Stimulated activated CD4-positive, alpha-beta T cell treated with anti-CD3 and anti-CD28 coated beads, Interleukin-4, amount 100 ng/mL, for 24 hours (primary cell): ENCODE measurements at regions not wholly inside any gene's neighbourhood (a gene's known extent, or its start where the extent isn't known, plus 50 kb on each side); places are given as distances from the start of the nearest gene placed in this dataset.
"Not testable (repeated sequence)": the region's sequence is repeated elsewhere in the genome, so short reads cannot be mapped to it uniquely, and the experiment has no call there.

Experiments used
- DNase-seq: peaks from one replicate; pipeline ENCODE4 v3.0.0-alpha.2; 2020

GRCh38 chr7:6939126-6939525, 113.1 kb upstream of the CCZ1B start:
- DNase-seq = not testable (repeated sequence)

GRCh38 chr7:6939896-6940295, 113.8 kb upstream of the CCZ1B start:
- not testable (repeated sequence) for DNase-seq

GRCh38 chr7:6946873-6947272, 120.8 kb upstream of the CCZ1B start:
- not testable (repeated sequence) for DNase-seq

- DNase-seq = not testable (repeated sequence)
These were observed 124.2 kb upstream of the CCZ1B start for GRCh38 chr7:6950231-6950630.

- DNase-seq = not testable (repeated sequence)
These were observed 125.5 kb upstream of the CCZ1B start for GRCh38 chr7:6951553-6951952.

- DNase-seq = not testable (repeated sequence)
These were observed 127.2 kb upstream of the CCZ1B start for GRCh38 chr7:6953138-6953797.

- not testable (repeated sequence) for DNase-seq
These were observed 127.7 kb upstream of the CCZ1B start for GRCh38 chr7:6953798-6954181.

GRCh38 chr7:6955385-6955784, 129.3 kb upstream of the CCZ1B start:
- DNase-seq = not testable (repeated sequence)

- DNase-seq = not testable (repeated sequence)
These were observed 130.0 kb upstream of the CCZ1B start for GRCh38 chr7:6955990-6956566.

GRCh38 chr7:6958371-6958770, 132.3 kb upstream of the CCZ1B start:
- DNase-seq = not testable (repeated sequence)

GRCh38 chr7:6959942-6960341, 133.9 kb upstream of the CCZ1B start:
- DNase-seq = not testable (repeated sequence)

GRCh38 chr7:6962871-6963270, 136.8 kb upstream of the CCZ1B start:
- not testable (repeated sequence) for DNase-seq

GRCh38 chr7:6965051-6965450, 139.0 kb upstream of the CCZ1B start:
- DNase-seq = peak; percentile 63

GRCh38 chr7:6970180-6970579, 144.1 kb upstream of the CCZ1B start:
- DNase-seq = not testable (repeated sequence)

GRCh38 chr7:6974876-6975275, 148.8 kb upstream of the CCZ1B start:
- DNase-seq = not testable (repeated sequence)

- not testable (repeated sequence) for DNase-seq
These were observed 149.3 kb upstream of the CCZ1B start for GRCh38 chr7:6975346-6975745.

GRCh38 chr7:6977368-6977767, 151.3 kb upstream of the CCZ1B start:
- DNase-seq = not testable (repeated sequence)

- DNase-seq = not testable (repeated sequence)
These were observed 152.3 kb upstream of the CCZ1B start for GRCh38 chr7:6978326-6978725.

GRCh38 chr7:6979456-6979855, 153.4 kb upstream of the CCZ1B start:
- not testable (repeated sequence) for DNase-seq

- DNase-seq = not testable (repeated sequence)
These were observed 156.3 kb upstream of the CCZ1B start for GRCh38 chr7:6982375-6982774.

GRCh38 chr7:6986892-6987291, 160.8 kb upstream of the CCZ1B start:
- not testable (repeated sequence) for DNase-seq

GRCh38 chr7:6988608-6989007, 162.5 kb upstream of the CCZ1B start:
- not testable (repeated sequence) for DNase-seq

GRCh38 chr7:6989968-6990367, 163.9 kb upstream of the CCZ1B start:
- not testable (repeated sequence) for DNase-seq

GRCh38 chr7:6990426-6991152, 164.5 kb upstream of the CCZ1B start:
- DNase-seq = not testable (repeated sequence)
